Osteocyte (in vitro differentiated cells): ENCODE measurements at regions not wholly inside any gene's neighbourhood (a gene's known extent, or its start where the extent isn't known, plus 50 kb on each side); places are given as distances from the start of the nearest gene placed in this dataset.

Experiments used
- DNase-seq: peaks from one replicate; pipeline ENCODE4 v3.0.0; 2021; ENCODE audit warnings: mixed read lengths; ENCODE audit not compliant: unreplicated experiment; ENCODE audit errors: extremely low spot score
- H3K27ac Mint-ChIP-seq: one replicate; pipeline ENCODE4 v1.8.0; 2021; ENCODE audit warnings: mild to moderate bottlenecking, mixed read lengths; ENCODE audit not compliant: unreplicated experiment
- H3K27me3 Mint-ChIP-seq: one replicate; pipeline ENCODE4 v1.8.0; 2021; ENCODE audit warnings: mixed read lengths; ENCODE audit not compliant: unreplicated experiment
- H3K36me3 Mint-ChIP-seq: one replicate; pipeline ENCODE4 v1.8.0; 2021; ENCODE audit warnings: mixed read lengths; ENCODE audit not compliant: unreplicated experiment
- H3K4me1 Mint-ChIP-seq: one replicate; pipeline ENCODE4 v1.8.0; 2021; ENCODE audit warnings: mixed read lengths; ENCODE audit not compliant: unreplicated experiment
- H3K4me3 Mint-ChIP-seq: one replicate; pipeline ENCODE4 v1.8.0; 2021; ENCODE audit warnings: mild to moderate bottlenecking, moderate library complexity, mixed read lengths; ENCODE audit not compliant: unreplicated experiment
- H3K9me3 Mint-ChIP-seq: one replicate; pipeline ENCODE4 v1.8.0; 2021; ENCODE audit warnings: mixed read lengths; ENCODE audit not compliant: unreplicated experiment
- CTCF ChIP-seq: fragments of 200-600 bp; sonication (generic); IDR thresholded peaks from 2 replicates; pipeline ENCODE4 v1.5.0; 2021; ENCODE audit warnings: antibody characterized with exemption, mild to moderate bottlenecking, moderate library complexity

- no peaks in the 10 kb centered on the region for H3K4me1 Mint-ChIP-seq
- H3K36me3 Mint-ChIP-seq = no peaks in the 10 kb centered on the region
- no peaks in the 10 kb centered on the region for H3K27me3 Mint-ChIP-seq
- no peak overlapping the region for H3K27ac Mint-ChIP-seq
- peaks cover 21% of the 10 kb centered on the region for H3K9me3 Mint-ChIP-seq
- H3K4me3 Mint-ChIP-seq = no peak overlapping the region
- no peak for DNase-seq
- TF ChIP-seq CTCF = no peak
Observed at GRCh38 chr9:80231318-80232236, 659.8 kb downstream of the TLE4 start.

- no peaks in the 10 kb centered on the region for H3K27me3 Mint-ChIP-seq
- no peaks in the 10 kb centered on the region for H3K36me3 Mint-ChIP-seq
- TF ChIP-seq CTCF = no peak
- no peak overlapping the region for H3K4me3 Mint-ChIP-seq
- peaks cover 33% of the 10 kb centered on the region for H3K9me3 Mint-ChIP-seq
- no peak for DNase-seq
- no peaks in the 10 kb centered on the region for H3K4me1 Mint-ChIP-seq
- H3K27ac Mint-ChIP-seq = no peak overlapping the region
Observed at GRCh38 chr9:80223897-80224296, 652.1 kb downstream of the TLE4 start.

- Mint-ChIP-seq H3K9me3 (peaks cover 22% of the 10 kb centered on the region), H3K4me3 (no peak overlapping the region), H3K27ac (no peak overlapping the region), H3K27me3 (no peaks in the 10 kb centered on the region), H3K36me3 (no peaks in the 10 kb centered on the region), H3K4me1 (no peaks in the 10 kb centered on the region)
- no peak for TF ChIP-seq CTCF
- no peak for DNase-seq
Observed at GRCh38 chr9:80222466-80223169, 650.9 kb downstream of the TLE4 start.

GRCh38 chr9:80218328-80218727, 646.6 kb downstream of the TLE4 start:
- no peak for DNase-seq
- Mint-ChIP-seq H3K9me3 (no peaks in the 10 kb centered on the region), H3K27ac (no peak overlapping the region), H3K27me3 (peaks cover 7% of the 10 kb centered on the region), H3K4me3 (no peak overlapping the region), H3K4me1 (no peaks in the 10 kb centered on the region), H3K36me3 (no peaks in the 10 kb centered on the region)
- no peak for TF ChIP-seq CTCF

DNA sequence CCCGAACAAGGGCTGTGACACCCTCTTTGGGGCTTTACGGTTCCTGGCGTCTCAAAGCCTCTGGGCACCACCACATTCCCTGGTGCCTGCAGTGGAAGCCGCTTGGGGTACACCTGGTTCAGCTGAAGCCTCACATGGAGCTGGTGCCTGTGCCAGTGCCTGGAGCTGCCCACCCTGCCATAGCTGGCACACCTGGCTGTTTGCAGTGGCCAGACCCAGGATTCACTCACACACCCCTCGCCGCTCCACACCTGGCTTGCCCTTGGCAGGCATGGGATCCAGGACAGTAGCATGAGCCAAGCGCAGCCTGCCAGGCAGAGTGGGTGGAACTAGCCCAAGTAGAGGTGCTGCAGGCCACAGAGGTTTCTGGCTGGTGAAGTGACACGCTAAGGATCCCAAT, 641.8 kb downstream of the TLE4 start:
- Mint-ChIP-seq H3K36me3 (no peaks in the 10 kb centered on the region), H3K27me3 (peaks cover 7% of the 10 kb centered on the region), H3K27ac (no peak overlapping the region), H3K4me3 (no peak overlapping the region), H3K9me3 (peaks cover 10% of the 10 kb centered on the region), H3K4me1 (no peaks in the 10 kb centered on the region)
- TF ChIP-seq CTCF = no peak
- no peak for DNase-seq
